HEK293 (cell line): ENCODE measurements at regions not wholly inside any gene's neighbourhood (a gene's known extent, or its start where the extent isn't known, plus 50 kb on each side); places are given as distances from the start of the nearest gene placed in this dataset.

Experiments used
- CTCF ChIA-PET: fragments of 350-600 bp; formaldehyde crosslinking; extraction: SDS; loops from one replicate; lab custom pipeline; 2021; ENCODE audit warnings: antibody characterized with exemption; lab: Yijun Ruan, JAX
- POLR2A ChIA-PET: fragments of 300-600 bp; formaldehyde crosslinking; extraction: SDS; loops from one replicate; lab custom pipeline; 2020; ENCODE audit warnings: antibody characterized with exemption, inconsistent platforms; lab: Yijun Ruan, JAX
- H3K27ac ChIP-seq: fragments of 200-500 bp; sonication (Bioruptor generic); 2 replicates; pipeline ENCODE4 v1.5.1; 2014; ENCODE audit warnings: low read depth, low read length, control low read depth, inconsistent platforms; ENCODE audit errors: extremely low read depth
- H3K36me3 ChIP-seq, 2 experiments: fragments of 200-500 bp in 1 of 2; sonication (Bioruptor generic) in 1 of 2; 1 replicate in 1 of 2; 2 replicates in 1 of 2; pipeline ENCODE4 v1.5.1; 2014 to 2017; ENCODE audit warnings: inconsistent platforms in 2 of 2, low read length in 2 of 2; ENCODE audit not compliant: control insufficient read depth in 2 of 2, insufficient read depth in 1 of 2
- H3K4me1 ChIP-seq: fragments of 200-500 bp; sonication (Bioruptor generic); 2 replicates; pipeline ENCODE4 v1.5.1; 2014; ENCODE audit warnings: mild to moderate bottlenecking, low read length, inconsistent platforms; ENCODE audit not compliant: control insufficient read depth, insufficient read depth
- H3K4me3 ChIP-seq: 2 replicates; pipeline ENCODE4 v1.5.1; 2011; ENCODE audit warnings: low read depth, mild to moderate bottlenecking, control low read depth, low read length, moderate library complexity
- H3K9me3 ChIP-seq: fragments of 200-500 bp; sonication (Bioruptor generic); 2 replicates; pipeline ENCODE4 v1.5.1; 2014; ENCODE audit warnings: low read depth, low read length, inconsistent platforms; ENCODE audit not compliant: control insufficient read depth, insufficient read depth
- KLF9 ChIP-seq: fragments of 450-650 bp; formaldehyde crosslinking; IDR thresholded peaks from 2 replicates; pipeline ENCODE4 v1.5.1; 2016; ENCODE audit warnings: missing biosample characterization, missing genetic modification characterization, low read depth
- MYNN ChIP-seq: fragments of 450-650 bp; formaldehyde crosslinking; IDR thresholded peaks from 2 replicates; pipeline ENCODE4 v1.5.1; 2016; ENCODE audit warnings: missing biosample characterization, missing genetic modification characterization, borderline replicate concordance
- SCRT2 ChIP-seq: fragments of 450-650 bp; formaldehyde crosslinking; IDR thresholded peaks from 2 replicates; pipeline ENCODE4 v1.5.1; 2016; ENCODE audit warnings: missing biosample characterization, missing genetic modification characterization
- SETDB1 ChIP-seq: IDR thresholded peaks from one replicate; pipeline ENCODE4 v1.6.1; 2017; ENCODE audit warnings: mild to moderate bottlenecking, low read length, moderate library complexity, mixed read lengths; ENCODE audit not compliant: insufficient read length
- ZFP41 ChIP-seq: fragments of 450-650 bp; formaldehyde crosslinking; IDR thresholded peaks from 2 replicates; pipeline ENCODE4 v1.5.1; 2016; ENCODE audit warnings: missing biosample characterization, missing genetic modification characterization, borderline replicate concordance
- ZNF155 ChIP-seq: fragments of 450-650 bp; formaldehyde crosslinking; IDR thresholded peaks from 2 replicates; pipeline ENCODE4 v1.5.1; 2016; ENCODE audit warnings: missing biosample characterization, missing genetic modification characterization
- ZNF16 ChIP-seq: fragments of 450-650 bp; formaldehyde crosslinking; IDR thresholded peaks from 2 replicates; pipeline ENCODE4 v1.5.1; 2016; ENCODE audit warnings: low read depth, missing biosample characterization, missing genetic modification characterization
- ZNF292 ChIP-seq: fragments of 450-650 bp; formaldehyde crosslinking; IDR thresholded peaks from 2 replicates; pipeline ENCODE4 v1.5.1; 2016; ENCODE audit warnings: low read depth, missing biosample characterization, missing genetic modification characterization, borderline replicate concordance
- ZNF654 ChIP-seq: fragments of 450-650 bp; formaldehyde crosslinking; IDR thresholded peaks from 2 replicates; pipeline ENCODE4 v1.5.1; 2016; ENCODE audit warnings: low read depth, missing biosample characterization, missing genetic modification characterization
- ZNF777 ChIP-seq: fragments of 450-650 bp; formaldehyde crosslinking; IDR thresholded peaks from 2 replicates; pipeline ENCODE4 v1.5.1; 2017; ENCODE audit warnings: missing biosample characterization, missing genetic modification characterization, borderline replicate concordance
- TF ChIP-seq, protein P1 (sequence below): fragments of 450-650 bp; formaldehyde crosslinking; IDR thresholded peaks from 2 replicates; pipeline ENCODE4 v1.5.1; 2016; ENCODE audit warnings: missing biosample characterization, missing genetic modification characterization
- TF ChIP-seq, protein P2 (sequence below): sonication (generic); formaldehyde crosslinking; IDR thresholded peaks from 2 replicates; pipeline ENCODE4 v1.8.1; 2022; ENCODE audit warnings: mild to moderate bottlenecking, moderate library complexity, missing genetic modification reagents
- TF ChIP-seq, protein P3 (sequence below): fragments of 450-650 bp; formaldehyde crosslinking; IDR thresholded peaks from 2 replicates; pipeline ENCODE4 v1.5.1; 2017; ENCODE audit warnings: missing biosample characterization, mild to moderate bottlenecking, missing genetic modification characterization, moderate library complexity
- TF ChIP-seq, protein P4 (sequence below): fragments of 450-650 bp; formaldehyde crosslinking; IDR thresholded peaks from 2 replicates; pipeline ENCODE4 v1.5.1; 2016; ENCODE audit warnings: missing biosample characterization, missing genetic modification characterization

DNA sequence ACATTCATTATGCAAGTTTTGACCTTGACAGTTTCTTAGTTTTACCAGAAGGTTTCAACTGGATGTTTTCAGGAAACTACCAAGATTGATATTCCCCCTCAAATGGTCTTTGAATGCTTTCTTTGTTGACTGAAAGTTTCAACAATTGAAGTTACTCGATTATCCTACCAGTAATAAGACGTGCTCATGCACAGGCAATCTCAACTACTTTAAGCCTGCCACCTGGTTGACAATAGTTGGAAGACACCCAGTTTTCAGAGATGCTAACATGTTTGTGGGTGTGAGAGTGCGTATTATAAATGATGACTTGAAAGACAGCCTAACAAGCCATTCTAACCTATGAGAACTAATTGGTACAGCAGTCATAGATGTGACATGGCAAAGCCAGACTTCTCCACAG is 73.4 kb upstream of the ITPRID1 start:
- ChIA-PET CTCF (interaction anchor here (0.9 to 1.2 kb wide), 3 partner anchors 8 to 193 kb away, joined by 3 to 7 read pairs (median 4); no protein-coding TSS in a partner anchor), POLR2A (no interaction called here)
- Histone ChIP-seq H3K36me3 (no peaks in the 10 kb centered on the region), H3K4me3 (no peak overlapping the region), H3K4me1 (no peaks in the 10 kb centered on the region), H3K27ac (no peak overlapping the region), H3K9me3 (no peaks in the 10 kb centered on the region)
- TF ChIP-seq, protein P1, sequence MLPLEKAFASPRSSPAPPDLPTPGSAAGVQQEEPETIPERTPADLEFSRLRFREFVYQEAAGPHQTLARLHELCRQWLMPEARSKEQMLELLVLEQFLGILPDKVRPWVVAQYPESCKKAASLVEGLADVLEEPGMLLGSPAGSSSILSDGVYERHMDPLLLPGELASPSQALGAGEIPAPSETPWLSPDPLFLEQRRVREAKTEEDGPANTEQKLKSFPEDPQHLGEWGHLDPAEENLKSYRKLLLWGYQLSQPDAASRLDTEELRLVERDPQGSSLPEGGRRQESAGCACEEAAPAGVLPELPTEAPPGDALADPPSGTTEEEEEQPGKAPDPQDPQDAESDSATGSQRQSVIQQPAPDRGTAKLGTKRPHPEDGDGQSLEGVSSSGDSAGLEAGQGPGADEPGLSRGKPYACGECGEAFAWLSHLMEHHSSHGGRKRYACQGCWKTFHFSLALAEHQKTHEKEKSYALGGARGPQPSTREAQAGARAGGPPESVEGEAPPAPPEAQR (tag by site-specific recombination), result no peak
- TF ChIP-seq, protein P2, sequence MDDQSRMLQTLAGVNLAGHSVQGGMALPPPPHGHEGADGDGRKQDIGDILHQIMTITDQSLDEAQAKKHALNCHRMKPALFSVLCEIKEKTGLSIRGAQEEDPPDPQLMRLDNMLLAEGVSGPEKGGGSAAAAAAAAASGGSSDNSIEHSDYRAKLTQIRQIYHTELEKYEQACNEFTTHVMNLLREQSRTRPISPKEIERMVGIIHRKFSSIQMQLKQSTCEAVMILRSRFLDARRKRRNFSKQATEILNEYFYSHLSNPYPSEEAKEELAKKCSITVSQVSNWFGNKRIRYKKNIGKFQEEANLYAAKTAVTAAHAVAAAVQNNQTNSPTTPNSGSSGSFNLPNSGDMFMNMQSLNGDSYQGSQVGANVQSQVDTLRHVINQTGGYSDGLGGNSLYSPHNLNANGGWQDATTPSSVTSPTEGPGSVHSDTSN, result no peak
- TF ChIP-seq, protein P3, sequence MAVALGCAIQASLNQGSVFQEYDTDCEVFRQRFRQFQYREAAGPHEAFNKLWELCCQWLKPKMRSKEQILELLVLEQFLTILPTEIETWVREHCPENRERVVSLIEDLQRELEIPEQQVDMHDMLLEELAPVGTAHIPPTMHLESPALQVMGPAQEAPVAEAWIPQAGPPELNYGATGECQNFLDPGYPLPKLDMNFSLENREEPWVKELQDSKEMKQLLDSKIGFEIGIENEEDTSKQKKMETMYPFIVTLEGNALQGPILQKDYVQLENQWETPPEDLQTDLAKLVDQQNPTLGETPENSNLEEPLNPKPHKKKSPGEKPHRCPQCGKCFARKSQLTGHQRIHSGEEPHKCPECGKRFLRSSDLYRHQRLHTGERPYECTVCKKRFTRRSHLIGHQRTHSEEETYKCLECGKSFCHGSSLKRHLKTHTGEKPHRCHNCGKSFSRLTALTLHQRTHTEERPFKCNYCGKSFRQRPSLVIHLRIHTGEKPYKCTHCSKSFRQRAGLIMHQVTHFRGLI (tag by site-specific recombination), result no peak
- no peak for TF ChIP-seq KLF9 (tag by site-specific recombination)
- no peak for TF ChIP-seq ZNF155 (tag by site-specific recombination)

DNA sequence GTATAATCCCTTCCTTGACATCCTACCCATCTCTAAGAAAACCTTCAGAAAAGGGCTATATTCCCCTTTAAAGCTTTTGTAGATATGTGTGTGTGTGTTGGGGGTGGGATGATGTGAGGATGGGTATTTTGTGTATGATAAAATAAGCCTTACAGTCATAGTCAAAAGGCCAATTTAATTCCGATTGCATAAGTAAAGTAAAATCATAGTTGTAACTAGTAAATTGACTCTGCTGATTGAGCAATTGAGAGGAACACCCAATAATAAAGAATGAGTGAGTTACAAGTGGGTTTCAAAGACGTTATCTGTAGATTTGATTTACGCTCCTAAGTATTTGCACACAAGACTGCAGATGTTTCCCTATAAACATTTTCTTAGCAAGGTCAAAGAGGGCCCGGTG is 71.3 kb upstream of the ITPRID1 start:
- Histone ChIP-seq H3K36me3 (no peaks in the 10 kb centered on the region), H3K4me1 (no peaks in the 10 kb centered on the region), H3K27ac (no peak overlapping the region), H3K4me3 (no peak overlapping the region), H3K9me3 (no peaks in the 10 kb centered on the region)
- no peak for TF ChIP-seq MYNN
- TF ChIP-seq, protein P4, sequence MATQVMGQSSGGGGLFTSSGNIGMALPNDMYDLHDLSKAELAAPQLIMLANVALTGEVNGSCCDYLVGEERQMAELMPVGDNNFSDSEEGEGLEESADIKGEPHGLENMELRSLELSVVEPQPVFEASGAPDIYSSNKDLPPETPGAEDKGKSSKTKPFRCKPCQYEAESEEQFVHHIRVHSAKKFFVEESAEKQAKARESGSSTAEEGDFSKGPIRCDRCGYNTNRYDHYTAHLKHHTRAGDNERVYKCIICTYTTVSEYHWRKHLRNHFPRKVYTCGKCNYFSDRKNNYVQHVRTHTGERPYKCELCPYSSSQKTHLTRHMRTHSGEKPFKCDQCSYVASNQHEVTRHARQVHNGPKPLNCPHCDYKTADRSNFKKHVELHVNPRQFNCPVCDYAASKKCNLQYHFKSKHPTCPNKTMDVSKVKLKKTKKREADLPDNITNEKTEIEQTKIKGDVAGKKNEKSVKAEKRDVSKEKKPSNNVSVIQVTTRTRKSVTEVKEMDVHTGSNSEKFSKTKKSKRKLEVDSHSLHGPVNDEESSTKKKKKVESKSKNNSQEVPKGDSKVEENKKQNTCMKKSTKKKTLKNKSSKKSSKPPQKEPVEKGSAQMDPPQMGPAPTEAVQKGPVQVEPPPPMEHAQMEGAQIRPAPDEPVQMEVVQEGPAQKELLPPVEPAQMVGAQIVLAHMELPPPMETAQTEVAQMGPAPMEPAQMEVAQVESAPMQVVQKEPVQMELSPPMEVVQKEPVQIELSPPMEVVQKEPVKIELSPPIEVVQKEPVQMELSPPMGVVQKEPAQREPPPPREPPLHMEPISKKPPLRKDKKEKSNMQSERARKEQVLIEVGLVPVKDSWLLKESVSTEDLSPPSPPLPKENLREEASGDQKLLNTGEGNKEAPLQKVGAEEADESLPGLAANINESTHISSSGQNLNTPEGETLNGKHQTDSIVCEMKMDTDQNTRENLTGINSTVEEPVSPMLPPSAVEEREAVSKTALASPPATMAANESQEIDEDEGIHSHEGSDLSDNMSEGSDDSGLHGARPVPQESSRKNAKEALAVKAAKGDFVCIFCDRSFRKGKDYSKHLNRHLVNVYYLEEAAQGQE, result no peak
- TF ChIP-seq ZNF16 (tag by site-specific recombination), result no peak
- POLR2A ChIA-PET, result no interaction called here
- CTCF ChIA-PET, result interaction anchor here (0.5 to 2.2 kb wide), 38 partner anchors 10 to 618 kb away, joined by 3 to 36 read pairs (median 5); no protein-coding TSS in a partner anchor

DNA sequence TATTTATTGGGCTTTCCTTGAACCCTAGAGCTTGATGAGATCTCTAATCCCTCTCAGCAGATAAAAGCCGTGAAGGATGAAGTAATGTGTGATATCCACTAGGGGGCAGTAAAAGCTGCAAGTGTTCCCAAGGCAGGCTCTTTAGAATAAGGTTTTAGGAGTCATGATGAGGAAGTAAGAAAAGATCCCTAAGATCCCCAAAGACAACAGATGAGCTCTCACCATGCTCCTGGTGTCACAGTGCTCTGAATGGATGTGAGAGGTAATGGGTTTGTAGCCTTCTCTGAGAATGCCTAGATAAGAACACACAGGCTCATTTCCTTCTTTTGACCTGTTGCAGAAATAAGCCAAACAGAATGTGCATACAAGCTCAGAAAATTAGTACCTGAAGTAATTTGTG is 70.4 kb upstream of the ITPRID1 start:
- Histone ChIP-seq H3K36me3 (no peaks in the 10 kb centered on the region), H3K4me3 (no peak overlapping the region), H3K9me3 (no peaks in the 10 kb centered on the region), H3K27ac (no peak overlapping the region), H3K4me1 (no peaks in the 10 kb centered on the region)
- TF ChIP-seq ZNF292 (tag by site-specific recombination) (no peak), SCRT2 (tag by site-specific recombination) (peak; percentile 74), SETDB1 (no peak), ZFP41 (tag by site-specific recombination) (no peak), ZNF777 (tag by site-specific recombination) (no peak), ZNF654 (peak; percentile 42)
- ChIA-PET CTCF (interaction anchor here (0.5 to 2.2 kb wide), 46 partner anchors 10 to 767 kb away, joined by 3 to 36 read pairs (median 4); no protein-coding TSS in a partner anchor), POLR2A (no interaction called here)
